B cell (primary cell): ENCODE measurements at regions not wholly inside any gene's neighbourhood (a gene's known extent, or its start where the extent isn't known, plus 50 kb on each side); places are given as distances from the start of the nearest gene placed in this dataset.

Experiments used
- ATAC-seq: fragments of 200-7000 bp; cut with Tn5 transposase; one replicate; pipeline ENCODE4 v1.10.0; 2021; ENCODE audit warnings: low read depth, mild to moderate bottlenecking, moderate number of reproducible peaks, moderate library complexity
- CTCF ChIA-PET: fragments of 350-600 bp; sonication (Branson Sonifier 250); formaldehyde crosslinking; loops from one replicate; lab custom pipeline; 2021; ENCODE audit warnings: antibody characterized with exemption, inconsistent platforms; lab: Charles Lee
- POLR2A ChIA-PET: fragments of 350-600 bp; sonication (Branson Sonifier 250); formaldehyde crosslinking; loops from one replicate; lab custom pipeline; 2021; ENCODE audit warnings: antibody characterized with exemption; lab: Charles Lee
- DNase-seq: peaks from one replicate; pipeline ENCODE4 v3.0.0; 2013
- H2AFZ ChIP-seq: 2 replicates; pipeline ENCODE4 v1.6.1; 2012; ENCODE audit warnings: mild to moderate bottlenecking, low read depth, low read length; ENCODE audit not compliant: insufficient read depth, poor library complexity, severe bottlenecking
- H3K27ac ChIP-seq, 2 donors: 1 replicate in 1 of 2; 2 replicates in 1 of 2; pipeline ENCODE4 v1.5.1; 2012 to 2013; ENCODE audit warnings: low read length in 2 of 2, mild to moderate bottlenecking in 2 of 2, moderate library complexity in 1 of 2
- H3K27me3 ChIP-seq, 4 experiments: fragments of 200-600 bp in 1 of 4; sonication (generic) in 1 of 4; replicated peaks in 1 of 4; 1 replicate in 2 of 4; 2 replicates in 2 of 4; pipeline versions ENCODE4 v1.6.1 to v1.7.0; 2013 to 2016; ENCODE audit warnings: low read length in 3 of 4, mild to moderate bottlenecking in 2 of 4, mixed read lengths in 1 of 4, moderate library complexity in 1 of 4; ENCODE audit not compliant: insufficient read depth in 4 of 4, control insufficient read depth in 3 of 4; ENCODE audit errors: control extremely low read depth in 1 of 4
- H3K36me3 ChIP-seq, 2 experiments: replicated peaks in 1 of 2; 1 replicate in 1 of 2; 2 replicates in 1 of 2; pipeline versions ENCODE4 v1.6.1 to v1.7.1; 2013; ENCODE audit warnings: low read length in 1 of 2; ENCODE audit not compliant: insufficient read depth in 2 of 2, control insufficient read depth in 1 of 2; ENCODE audit errors: control extremely low read depth in 1 of 2, extremely low read depth in 1 of 2
- H3K4me1 ChIP-seq, 2 donors: fragments of 200-600 bp in 1 of 2; sonication (generic) in 1 of 2; 1 replicate in 1 of 2; 2 replicates in 1 of 2; pipeline versions ENCODE4 v1.5.1 to v1.6.1; 2013 to 2017; ENCODE audit warnings: low read length in 2 of 2; ENCODE audit not compliant: control insufficient read depth in 2 of 2, insufficient read depth in 2 of 2
- H3K4me2 ChIP-seq: replicated peaks from 2 replicates; pipeline ENCODE3; 2012; ENCODE audit warnings: mild to moderate bottlenecking, low read depth, low read length; ENCODE audit not compliant: poor library complexity, severe bottlenecking
- H3K4me3 ChIP-seq, 5 experiments: fragments of 200-600 bp in 1 of 5; sonication (generic) in 1 of 5; 1 replicate in 3 of 5; 2 replicates in 2 of 5; pipeline versions ENCODE4 v1.5.1 to v1.7.0; 2011 to 2016; ENCODE audit warnings: low read length in 4 of 5, mild to moderate bottlenecking in 4 of 5, low read depth in 2 of 5, control low read depth in 1 of 5, moderate library complexity in 1 of 5; ENCODE audit not compliant: insufficient read depth in 1 of 5; ENCODE audit errors: control extremely low read depth in 1 of 5, extremely low read depth in 1 of 5
- H3K79me2 ChIP-seq: fragments of 200-600 bp; sonication (generic); one replicate; pipeline ENCODE4 v1.6.0; 2016; ENCODE audit warnings: low read length; ENCODE audit not compliant: control insufficient read depth, insufficient read depth
- H3K9ac ChIP-seq: fragments of 200-600 bp; sonication (generic); 2 replicates; pipeline ENCODE4 v1.6.1; 2017; ENCODE audit warnings: mild to moderate bottlenecking, low read length, moderate library complexity
- H3K9me3 ChIP-seq, 3 donors: one replicate each; pipeline versions ENCODE4 v1.6.1 to v1.7.1; 2013; ENCODE audit warnings: low read length in 2 of 3; ENCODE audit not compliant: control insufficient read depth in 2 of 3, insufficient read depth in 1 of 3; ENCODE audit errors: control extremely low read depth in 1 of 3
- H4K20me1 ChIP-seq: 2 replicates; pipeline ENCODE4 v1.6.0; 2012; ENCODE audit warnings: mild to moderate bottlenecking, low read length; ENCODE audit not compliant: insufficient read depth, control insufficient read depth, poor library complexity, severe bottlenecking
- H3K27ac Mint-ChIP-seq: one replicate; pipeline ENCODE4 v1.8.0; 2021; ENCODE audit warnings: mixed read lengths
- H3K27me3 Mint-ChIP-seq: one replicate; pipeline ENCODE4 v1.8.0; 2021; ENCODE audit warnings: mixed read lengths
- H3K4me1 Mint-ChIP-seq: one replicate; pipeline ENCODE4 v1.8.0; 2021; ENCODE audit warnings: mixed read lengths
- H3K4me3 Mint-ChIP-seq: one replicate; pipeline ENCODE4 v1.8.0; 2021; ENCODE audit warnings: mixed read lengths
- H3K9me3 Mint-ChIP-seq: one replicate; pipeline ENCODE4 v1.8.0; 2022; ENCODE audit warnings: mixed read lengths; ENCODE audit not compliant: insufficient read depth
- EZH2 ChIP-seq: IDR thresholded peaks from 2 replicates; pipeline ENCODE4 v1.6.1; 2012; ENCODE audit warnings: borderline replicate concordance, low read depth, mild to moderate bottlenecking, moderate library complexity, low read length; ENCODE audit not compliant: insufficient read depth, poor library complexity, severe bottlenecking
- WGBS: methylation state at CpG from one replicate; pipeline ENCODE4 v1.1.5; 2013; ENCODE audit warnings: missing lambda C conversion rate; ENCODE audit not compliant: insufficient coverage; 5-methylcytosine and 5-hydroxymethylcytosine counted together
- intact Hi-C: fragments of 100-400 bp; cut with micrococcal nuclease; formaldehyde crosslinking; loops from one replicate; pipeline ENCODE4 v1.10.0; 2022
- TF ChIP-seq, protein P1 (sequence below): fragments of 200-600 bp; IDR thresholded peaks from one replicate; pipeline ENCODE4 v1.8.0; 2022; ENCODE audit warnings: antibody characterized with exemption, mild to moderate bottlenecking

DNA sequence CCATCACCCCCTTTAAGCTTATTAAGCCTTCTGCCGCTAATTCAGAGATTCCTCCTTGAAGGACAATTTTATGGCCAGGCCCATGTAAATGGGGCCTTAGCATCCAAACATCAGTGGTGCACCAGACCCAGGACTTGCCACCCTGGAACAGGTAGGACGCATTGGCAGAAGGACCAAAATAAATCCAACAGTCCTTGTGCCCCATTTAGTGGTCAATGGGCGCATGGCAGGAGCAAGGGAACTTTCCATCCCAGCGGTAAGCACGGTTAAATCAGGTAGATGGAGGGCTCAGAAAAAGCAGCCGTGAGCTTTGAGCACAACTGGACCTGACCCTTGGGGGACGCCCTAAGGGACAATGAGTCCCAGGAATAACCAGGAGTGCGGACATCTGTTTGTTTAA lies 540.8 kb upstream of the ROBO1 start:
- Histone ChIP-seq H3K27ac (no peak overlapping the region), H3K27me3 (no peaks in the 10 kb centered on the region), H3K4me2 (no peak overlapping the region), H2AFZ (no peak overlapping the region), H3K79me2 (no peaks in the 10 kb centered on the region), H3K9ac (no peak overlapping the region), H3K9me3 (peaks cover 0 to 9% (median 0%) of the 10 kb centered on the region in 3 donors), H3K4me3 (no peak overlapping the region), H3K36me3 (no peaks in the 10 kb centered on the region), H3K4me1 (no peaks in the 10 kb centered on the region), H4K20me1 (no peaks in the 10 kb centered on the region)
- Mint-ChIP-seq H3K9me3 (peaks cover 2% of the 10 kb centered on the region), H3K4me1 (no peaks in the 10 kb centered on the region), H3K4me3 (no peak overlapping the region), H3K27me3 (no peaks in the 10 kb centered on the region), H3K27ac (no peak overlapping the region)
- no peak for ATAC-seq
- no peak for DNase-seq
- TF ChIP-seq EZH2 = no peak
- TF ChIP-seq, protein P1, sequence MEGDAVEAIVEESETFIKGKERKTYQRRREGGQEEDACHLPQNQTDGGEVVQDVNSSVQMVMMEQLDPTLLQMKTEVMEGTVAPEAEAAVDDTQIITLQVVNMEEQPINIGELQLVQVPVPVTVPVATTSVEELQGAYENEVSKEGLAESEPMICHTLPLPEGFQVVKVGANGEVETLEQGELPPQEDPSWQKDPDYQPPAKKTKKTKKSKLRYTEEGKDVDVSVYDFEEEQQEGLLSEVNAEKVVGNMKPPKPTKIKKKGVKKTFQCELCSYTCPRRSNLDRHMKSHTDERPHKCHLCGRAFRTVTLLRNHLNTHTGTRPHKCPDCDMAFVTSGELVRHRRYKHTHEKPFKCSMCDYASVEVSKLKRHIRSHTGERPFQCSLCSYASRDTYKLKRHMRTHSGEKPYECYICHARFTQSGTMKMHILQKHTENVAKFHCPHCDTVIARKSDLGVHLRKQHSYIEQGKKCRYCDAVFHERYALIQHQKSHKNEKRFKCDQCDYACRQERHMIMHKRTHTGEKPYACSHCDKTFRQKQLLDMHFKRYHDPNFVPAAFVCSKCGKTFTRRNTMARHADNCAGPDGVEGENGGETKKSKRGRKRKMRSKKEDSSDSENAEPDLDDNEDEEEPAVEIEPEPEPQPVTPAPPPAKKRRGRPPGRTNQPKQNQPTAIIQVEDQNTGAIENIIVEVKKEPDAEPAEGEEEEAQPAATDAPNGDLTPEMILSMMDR = no peak
- intact Hi-C loops = no loop called here
- 90% methylated on average over 8 of the region's 8 CpGs for WGBS
- POLR2A ChIA-PET = no interaction called here
- CTCF ChIA-PET = no interaction called here

DNA sequence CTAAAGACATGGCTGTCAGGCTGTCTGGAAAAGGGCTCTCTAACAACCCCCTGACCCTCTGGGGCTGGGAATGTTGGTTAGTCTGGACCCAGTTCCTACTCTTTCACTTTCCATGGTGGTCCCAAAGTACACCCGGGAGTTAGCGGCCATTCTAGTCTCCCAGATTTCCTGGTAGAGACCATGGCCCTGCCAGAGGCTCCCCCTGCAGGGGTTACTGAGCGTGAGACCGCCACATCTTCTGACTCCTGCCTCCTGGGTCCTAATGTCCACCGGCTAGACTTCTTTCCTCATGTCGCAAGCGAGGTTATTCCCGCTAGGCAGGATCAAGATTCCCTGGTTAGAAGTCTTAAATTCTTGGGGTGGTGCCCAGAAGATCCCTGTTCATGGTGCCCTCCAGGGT lies 540.0 kb upstream of the ROBO1 start:
- no peaks in the 10 kb centered on the region for H3K27me3 ChIP-seq
- no peak overlapping the region for H3K4me3 ChIP-seq
- H3K27ac Mint-ChIP-seq = no peak overlapping the region
- H3K4me3 Mint-ChIP-seq = no peak overlapping the region
- peaks cover 2% of the 10 kb centered on the region for H3K9me3 Mint-ChIP-seq
- no peaks in the 10 kb centered on the region for H4K20me1 ChIP-seq
- DNase-seq (no peak), ATAC-seq (no peak)
- intact Hi-C loops = no loop called here
- POLR2A ChIA-PET = no interaction called here
- H3K79me2 ChIP-seq = no peaks in the 10 kb centered on the region
- H3K4me1 ChIP-seq = no peaks in the 10 kb centered on the region
- H3K27ac ChIP-seq = no peak overlapping the region
- no peak overlapping the region for H3K9ac ChIP-seq
- no peaks in the 10 kb centered on the region for H3K27me3 Mint-ChIP-seq
- no peak overlapping the region for H3K4me2 ChIP-seq
- WGBS = 98% methylated on average over 8 of the region's 8 CpGs
- H3K4me1 Mint-ChIP-seq = no peaks in the 10 kb centered on the region
- H3K36me3 ChIP-seq = no peaks in the 10 kb centered on the region
- CTCF ChIA-PET = no interaction called here
- peaks cover 0 to 9% (median 0%) of the 10 kb centered on the region in 3 donors for H3K9me3 ChIP-seq
- no peak overlapping the region for H2AFZ ChIP-seq
- TF ChIP-seq, protein P1 = no peak
- no peak for TF ChIP-seq EZH2
